ENCODE measurements at regions not wholly inside any gene's neighbourhood (a gene's known extent, or its start where the extent isn't known, plus 50 kb on each side); places are given as distances from the start of the nearest gene placed in this dataset.

DNA sequence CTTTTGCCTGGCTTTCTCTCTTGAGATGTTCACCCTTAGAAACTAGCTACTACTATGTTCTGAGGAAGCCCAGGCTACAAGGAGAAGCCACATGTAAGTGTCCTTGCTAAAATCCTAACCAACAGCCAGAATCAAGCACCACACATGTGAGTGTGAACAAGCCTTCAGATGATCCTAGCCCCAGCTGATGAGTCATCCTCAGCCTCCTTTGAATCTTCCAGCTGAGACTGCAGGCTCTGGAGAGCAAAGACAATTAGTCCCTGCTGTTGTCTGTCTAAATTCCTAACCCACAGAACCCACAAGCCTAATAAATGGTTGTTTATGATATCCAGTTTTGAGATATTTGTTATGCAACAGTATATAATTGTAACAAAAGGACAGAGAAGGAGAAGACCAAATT, 92.8 kb upstream of the TAC1 start:
- DNase-seq = peak; percentile 24

DNA sequence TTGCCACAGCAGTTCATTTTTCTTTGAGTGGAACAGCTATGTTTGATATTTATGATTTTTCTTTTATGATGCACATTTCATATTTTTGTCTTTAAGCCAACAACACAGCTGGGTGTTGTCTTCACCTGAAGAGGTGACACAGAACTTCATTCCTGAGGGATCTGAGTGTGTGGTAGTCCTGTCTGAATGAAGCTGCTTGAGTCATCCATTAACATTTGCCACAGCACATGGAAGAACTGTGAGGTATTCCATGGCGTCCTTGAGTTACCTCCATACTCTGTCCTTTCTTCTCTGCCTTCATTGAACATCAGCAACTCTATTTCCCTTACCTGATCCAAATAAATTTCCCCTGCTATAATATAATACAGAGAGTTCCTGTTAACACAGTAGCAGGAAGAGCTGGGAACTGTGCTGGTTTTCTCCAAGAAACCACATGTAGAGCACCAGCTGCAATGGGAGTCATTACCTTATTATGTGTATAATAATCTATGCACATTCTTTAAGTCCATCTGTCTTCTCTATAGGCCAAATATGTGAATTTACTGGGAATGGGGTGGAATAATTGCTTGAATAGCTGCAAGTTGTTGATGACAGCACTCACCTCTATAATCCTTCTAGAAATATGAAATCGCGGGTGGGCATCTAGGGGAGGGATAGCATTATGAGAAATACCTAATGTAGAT, 72.4 kb upstream of the TAC1 start:
- DNase-seq = no peak

DNA sequence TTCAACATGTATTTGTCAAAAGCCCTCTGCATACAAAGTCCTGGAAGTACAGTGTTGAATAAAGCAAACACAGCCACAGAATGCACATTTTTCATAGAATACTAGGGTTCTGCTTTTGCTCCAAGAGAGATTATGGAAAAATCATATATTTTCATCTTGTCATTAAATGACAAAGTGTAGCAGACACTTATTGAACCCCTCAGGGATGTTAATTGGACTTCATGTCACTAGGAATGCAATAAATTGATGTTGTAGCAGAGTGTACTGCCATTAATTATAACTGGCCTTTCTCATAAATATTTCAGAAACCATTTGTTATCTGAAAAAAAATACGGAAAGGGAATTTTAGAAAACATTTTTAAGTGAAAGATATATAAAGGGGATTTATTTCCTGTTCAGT, 64.5 kb upstream of the TAC1 start:
- DNase-seq = no peak

DNA sequence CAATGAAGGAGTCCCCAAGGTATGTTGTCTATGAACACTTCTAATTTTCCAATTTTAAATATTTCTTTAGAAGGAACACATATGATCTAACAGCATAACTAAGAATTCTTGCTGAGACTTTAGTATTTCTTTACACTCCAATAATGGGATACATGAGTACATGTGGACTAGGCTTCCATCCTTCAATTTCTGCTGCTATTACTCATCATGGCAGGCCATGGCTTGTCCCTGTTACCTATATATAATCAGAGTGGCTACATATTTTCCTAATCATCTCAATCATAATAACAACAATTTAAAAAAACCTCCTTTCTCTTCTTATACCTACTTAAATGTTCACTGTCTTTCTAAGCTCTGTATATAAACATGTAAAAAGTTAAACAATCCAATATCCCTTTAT, 60.3 kb upstream of the TAC1 start:
- no peak for DNase-seq

DNA sequence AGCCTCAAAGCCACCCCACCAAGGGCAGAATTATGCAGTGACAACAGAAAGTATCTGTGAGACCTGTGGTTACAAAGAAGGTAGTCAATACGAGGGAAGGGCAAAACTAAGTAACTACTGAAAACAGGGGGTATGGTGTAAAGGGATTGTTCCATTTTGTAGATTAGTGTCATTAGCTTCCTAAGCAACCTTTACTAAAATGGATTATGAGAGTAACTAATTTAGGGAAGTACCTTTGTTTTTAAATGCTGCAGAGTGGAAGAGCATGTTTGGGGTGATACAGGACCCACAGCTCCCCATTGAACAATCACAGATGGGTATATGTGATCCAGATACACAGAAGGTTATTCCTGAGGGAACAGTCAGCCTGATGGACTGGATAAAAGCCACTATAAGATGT, 51.3 kb upstream of the TAC1 start:
- no peak for DNase-seq
